ENCODE measurements at regions not wholly inside any gene's neighbourhood (a gene's known extent, or its start where the extent isn't known, plus 50 kb on each side); places are given as distances from the start of the nearest gene placed in this dataset.
"Not testable (repeated sequence)": the region's sequence is repeated elsewhere in the genome, so short reads cannot be mapped to it uniquely, and the experiment has no call there.

DNA sequence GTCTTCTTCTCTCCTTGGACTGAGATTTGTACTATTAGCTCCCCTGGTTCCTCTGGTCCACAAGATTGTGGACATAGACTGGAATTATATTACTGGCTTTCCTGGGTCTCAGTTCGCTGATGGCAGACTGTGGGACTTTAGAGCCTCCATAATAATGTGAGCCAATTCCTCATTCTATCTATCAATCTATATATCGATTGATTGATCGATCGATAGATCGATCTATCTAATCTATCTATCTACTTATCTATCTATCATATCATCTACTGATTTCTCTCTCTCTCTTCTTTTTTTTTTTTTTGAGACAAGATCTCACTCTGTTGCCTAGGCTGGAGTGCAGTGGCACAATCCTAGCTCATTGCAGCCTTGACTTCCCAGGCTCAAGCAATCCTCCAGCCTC lies 51.5 kb upstream of the DDR1 start:
- no peak for DNase-seq

GRCh38 chr6:30830438-30830837 lies 53.9 kb upstream of the DDR1 start:
- no peak for DNase-seq

- no peak for DNase-seq
Measured at GRCh38 chr6:30829639-30830255, 54.6 kb upstream of the DDR1 start.

GRCh38 chr6:30829033-30829432 lies 55.3 kb upstream of the DDR1 start:
- no peak for DNase-seq

GRCh38 chr6:30828027-30828962 lies 56.0 kb upstream of the DDR1 start:
- DNase-seq: peak; percentile 73

GRCh38 chr6:30826961-30827342 lies 57.4 kb upstream of the DDR1 start:
- DNase-seq: no peak

GRCh38 chr6:30824698-30825097 lies 59.6 kb upstream of the DDR1 start:
- DNase-seq: no peak

DNA sequence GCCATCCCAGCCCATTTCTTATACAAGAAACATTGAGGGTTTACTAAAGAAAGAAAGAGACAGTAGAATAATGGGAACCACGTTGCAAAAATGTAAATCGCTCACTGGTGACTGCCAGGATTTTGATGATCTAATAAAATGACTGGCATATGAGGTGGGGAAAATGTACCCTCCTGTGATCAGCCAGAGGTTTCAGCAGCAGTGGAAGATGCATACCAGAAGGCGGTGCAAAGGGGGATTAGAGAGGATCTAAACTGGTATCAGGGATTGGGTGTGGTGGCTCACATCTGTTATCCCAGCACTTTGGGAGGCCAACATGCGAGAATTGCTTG lies 60.8 kb upstream of the DDR1 start:
- DNase-seq: no peak

GRCh38 chr6:30821862-30822784 lies 62.2 kb upstream of the DDR1 start:
- no peak for DNase-seq

GRCh38 chr6:30820193-30820592 lies 64.1 kb upstream of the DDR1 start:
- no peak for DNase-seq

DNA sequence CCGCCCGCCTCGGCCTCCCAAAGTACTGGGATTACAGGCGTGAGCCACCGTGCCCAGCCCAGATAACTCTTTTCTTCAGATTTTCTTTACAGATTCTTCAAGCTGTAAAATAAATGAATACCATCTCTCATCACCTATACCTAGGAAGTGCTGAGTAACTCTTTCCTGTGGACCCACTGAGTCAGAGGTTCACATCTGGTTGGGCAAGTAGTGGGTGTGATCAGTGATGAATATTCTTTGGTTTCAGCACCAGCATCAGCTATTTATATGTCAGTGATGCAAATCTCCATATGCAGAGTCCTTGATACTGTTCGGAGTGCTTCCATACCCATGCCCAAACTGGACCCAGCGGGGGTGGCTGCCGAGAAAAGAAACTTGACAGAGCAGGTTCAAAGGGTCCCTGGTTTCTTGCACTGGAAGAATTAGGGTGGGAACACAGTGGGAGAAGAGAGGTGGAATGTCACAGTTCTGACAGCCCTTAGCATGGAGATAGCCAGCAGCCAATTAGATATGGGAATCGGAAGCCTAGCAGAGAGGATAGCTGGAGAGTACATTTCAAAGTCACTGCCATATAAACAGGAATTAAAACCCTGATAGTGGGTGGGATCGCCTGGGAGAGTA lies 64.9 kb upstream of the DDR1 start:
- DNase-seq: no peak

- DNase-seq: no peak
Measured at GRCh38 chr6:30818391-30818841, 65.9 kb upstream of the DDR1 start.

DNA sequence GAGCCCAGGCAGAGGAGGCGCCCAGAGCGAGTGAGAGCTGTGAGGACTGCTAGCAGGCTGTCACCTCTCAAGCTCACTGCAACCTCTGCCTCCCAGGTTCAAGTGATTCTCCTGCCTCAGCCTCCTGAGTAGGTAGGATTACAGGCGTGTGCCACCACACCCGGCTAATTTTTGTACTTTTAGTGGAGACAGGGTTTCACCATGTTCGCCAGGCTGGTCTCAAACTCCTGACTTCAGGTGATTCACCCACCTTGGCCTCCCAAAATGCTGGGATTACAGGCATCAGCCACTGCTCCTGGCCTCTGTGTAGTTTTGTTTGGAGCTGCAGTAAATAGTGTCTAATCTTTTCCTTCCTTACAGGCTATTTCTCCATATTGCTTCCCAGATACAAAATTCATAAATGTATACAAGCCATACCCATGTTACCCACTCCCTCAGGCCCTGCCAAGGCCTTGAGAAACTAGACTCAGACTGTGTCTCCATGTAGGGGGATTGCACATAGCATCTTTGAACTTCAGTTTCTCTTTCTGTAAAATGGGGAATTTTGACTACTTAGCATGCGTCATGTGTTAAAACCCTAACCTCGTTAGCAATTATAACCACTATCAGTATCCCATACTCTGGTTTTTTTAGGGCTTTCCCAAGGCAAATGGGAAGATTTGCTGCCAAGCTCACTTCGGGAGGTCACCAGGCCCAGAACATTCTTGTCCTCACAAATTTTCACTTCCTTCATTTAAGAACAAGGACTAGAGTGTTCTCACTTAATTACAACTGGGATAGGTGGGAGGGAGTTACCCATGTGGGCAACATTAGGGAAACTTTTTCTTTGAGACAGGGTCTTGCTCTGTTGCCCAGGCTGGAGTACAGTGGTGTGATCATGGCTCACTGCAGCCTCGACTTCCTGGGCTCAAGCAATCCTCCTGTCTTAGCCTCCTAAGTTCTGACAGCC lies 67.3 kb upstream of the DDR1 start:
- DNase-seq: no peak

DNA sequence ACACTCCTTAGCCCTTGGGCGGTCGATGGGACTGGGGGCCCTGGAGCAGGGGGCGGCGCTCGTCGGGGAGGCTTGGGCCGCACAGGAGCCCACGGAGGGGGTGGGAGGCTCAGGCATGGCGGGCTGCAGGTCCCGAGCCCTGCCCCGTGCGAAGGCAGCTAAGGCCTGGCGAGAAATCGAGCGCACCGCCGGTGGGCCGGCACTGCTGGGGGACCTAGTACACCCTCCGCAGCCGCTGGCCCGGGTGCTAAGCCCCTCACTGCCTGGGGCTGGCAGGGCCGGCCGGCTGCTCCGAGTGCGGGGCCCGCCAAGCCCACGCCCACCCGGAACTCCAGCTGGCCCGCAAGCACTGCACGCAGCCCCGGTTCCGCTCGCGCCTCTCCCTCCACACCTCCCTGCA lies 68.0 kb upstream of the DDR1 start:
- not testable (repeated sequence) for DNase-seq

DNA sequence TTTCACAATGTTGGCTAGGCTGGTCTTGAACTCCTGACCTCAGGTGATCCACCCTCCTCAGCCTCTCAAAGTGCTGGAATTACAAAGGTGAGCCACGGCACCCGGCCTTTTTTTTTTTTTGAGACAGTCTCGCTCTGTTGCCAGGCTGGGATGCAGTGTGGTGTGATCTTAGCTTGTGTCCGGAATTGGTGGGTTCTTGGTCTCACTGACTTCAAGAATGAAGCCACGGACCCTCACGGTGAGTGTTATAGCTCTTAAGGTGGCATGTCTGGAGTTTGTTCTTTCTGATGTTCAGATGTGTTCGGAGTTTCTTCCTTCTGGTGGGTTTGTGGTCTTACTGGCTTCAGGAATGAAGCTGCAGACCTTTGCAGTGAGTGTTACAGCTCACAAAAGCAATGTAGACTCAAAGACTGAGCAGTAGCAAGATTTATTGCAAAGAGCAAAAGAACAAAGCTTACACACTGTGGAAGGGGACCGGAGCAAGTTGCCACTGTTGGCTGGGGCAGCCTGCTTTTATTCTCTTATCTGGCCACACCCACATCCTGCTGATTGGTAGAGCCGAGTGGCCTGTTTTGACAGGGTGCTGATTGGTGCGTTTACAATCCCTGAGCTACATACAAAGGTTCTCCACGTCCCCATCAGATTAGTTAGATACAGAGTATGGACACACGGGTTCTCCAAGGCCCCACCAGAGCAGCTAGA lies 69.1 kb upstream of the DDR1 start:
- DNase-seq: not testable (repeated sequence)

GRCh38 chr6:30814146-30815040 lies 69.9 kb upstream of the DDR1 start:
- DNase-seq: peak; percentile 8

DNA sequence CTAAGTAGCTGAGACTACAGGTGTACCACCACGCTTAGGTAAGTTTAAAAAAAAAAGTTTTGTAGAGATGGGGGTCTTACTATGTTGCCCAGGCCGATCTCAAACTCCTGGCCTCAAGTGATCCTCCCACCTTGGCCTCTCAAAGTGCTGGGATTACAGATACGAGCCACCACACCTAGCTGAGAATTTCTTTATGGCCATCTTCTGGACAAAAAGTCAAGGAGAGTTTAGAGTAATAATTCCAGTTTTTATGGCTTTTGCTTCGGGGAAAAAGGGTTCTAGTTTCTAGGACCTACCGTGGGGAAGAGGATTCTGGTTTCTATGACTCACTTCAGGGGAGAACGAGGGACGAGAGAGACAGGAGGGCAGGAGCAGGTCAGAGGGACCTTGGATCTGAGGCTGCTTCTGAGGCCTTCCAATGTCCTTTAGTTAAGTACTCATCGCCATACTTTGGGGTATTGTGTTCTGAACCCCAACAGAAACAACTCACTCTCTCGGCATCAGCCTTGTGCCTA lies 69.3 kb upstream of the IER3 start:
- no peak for DNase-seq

GRCh38 chr6:30810813-30811339 lies 66.5 kb upstream of the IER3 start:
- no peak for DNase-seq

DNA sequence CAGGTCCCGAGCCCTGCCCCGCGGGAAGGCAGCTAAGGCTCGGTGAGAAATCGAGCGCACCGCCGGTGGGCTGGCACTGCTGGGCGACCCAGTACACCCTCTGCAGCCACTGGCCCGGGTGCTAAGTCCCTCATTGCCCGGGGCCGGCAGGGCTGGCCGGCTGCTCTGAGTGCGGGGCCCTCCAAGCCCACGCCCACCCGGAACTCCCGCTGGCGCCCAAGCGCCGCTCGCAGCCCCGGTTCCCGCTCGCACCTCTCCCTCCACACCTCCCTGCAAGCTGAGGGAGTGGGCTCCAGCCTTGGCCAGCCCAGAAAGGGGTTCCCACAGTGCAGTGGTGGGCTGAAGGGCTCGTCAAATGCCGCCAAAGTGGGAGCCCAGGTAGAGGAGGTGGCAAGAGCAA lies 63.2 kb upstream of the IER3 start:
- not testable (repeated sequence) for DNase-seq
